HG03342 (cell line): ENCODE measurements at regions not wholly inside any gene's neighbourhood (a gene's known extent, or its start where the extent isn't known, plus 50 kb on each side); places are given as distances from the start of the nearest gene placed in this dataset.

Experiments used
- ATAC-seq: cut with Tn5 transposase; IDR thresholded peaks from one replicate; pipeline ENCODE4 v1.9.1; 2021; ENCODE audit warnings: mild to moderate bottlenecking, moderate library complexity; ENCODE audit not compliant: unreplicated experiment

- no peak for ATAC-seq
Measured at GRCh38 chr4:96755569-96756484, 915.9 kb downstream of the PDHA2 start.

- no peak for ATAC-seq
Measured at GRCh38 chr4:96756584-96756983, 916.7 kb downstream of the PDHA2 start.

- no peak for ATAC-seq
Measured at GRCh38 chr4:96763546-96763945, 923.7 kb downstream of the PDHA2 start.

GRCh38 chr4:96766359-96766758 lies 926.5 kb downstream of the PDHA2 start:
- ATAC-seq = no peak

- ATAC-seq = no peak
Measured at GRCh38 chr4:96767815-96768480, 928.1 kb downstream of the PDHA2 start.

- ATAC-seq = no peak
Measured at GRCh38 chr4:96775501-96775900, 935.6 kb downstream of the PDHA2 start.

GRCh38 chr4:96776920-96777527 lies 937.1 kb downstream of the PDHA2 start:
- ATAC-seq = no peak

- no peak for ATAC-seq
Measured at GRCh38 chr4:96784336-96784735, 944.4 kb downstream of the PDHA2 start.

- ATAC-seq = no peak
Measured at GRCh38 chr4:96786306-96786705, 946.4 kb downstream of the PDHA2 start.

GRCh38 chr4:96787766-96788165 lies 947.9 kb downstream of the PDHA2 start:
- no peak for ATAC-seq

- ATAC-seq = no peak
Measured at GRCh38 chr4:96809563-96809962, 969.7 kb downstream of the PDHA2 start.

- ATAC-seq = no peak
Measured at GRCh38 chr4:96827086-96827485, 987.2 kb downstream of the PDHA2 start.

GRCh38 chr4:96833831-96834230 lies 993.9 kb downstream of the PDHA2 start:
- ATAC-seq = no peak

GRCh38 chr4:96835991-96836390 lies 996.1 kb downstream of the PDHA2 start:
- ATAC-seq = no peak

GRCh38 chr4:96839441-96839840 lies 999.5 kb downstream of the PDHA2 start:
- no peak for ATAC-seq

- ATAC-seq = no peak
Measured at GRCh38 chr4:96841801-96842200, 1001.9 kb downstream of the PDHA2 start.

- ATAC-seq = no peak
Measured at GRCh38 chr4:96844858-96845490, 1005.1 kb downstream of the PDHA2 start.

GRCh38 chr4:96845819-96846218 lies 1005.9 kb downstream of the PDHA2 start:
- ATAC-seq = no peak

GRCh38 chr4:96874657-96875056 lies 1034.8 kb downstream of the PDHA2 start:
- ATAC-seq = no peak

GRCh38 chr4:96879527-96879926 lies 1039.6 kb downstream of the PDHA2 start:
- no peak for ATAC-seq

- no peak for ATAC-seq
Measured at GRCh38 chr4:96887857-96888256, 1048.0 kb downstream of the PDHA2 start.
